ENCODE measurements at regions not wholly inside any gene's neighbourhood (a gene's known extent, or its start where the extent isn't known, plus 50 kb on each side); places are given as distances from the start of the nearest gene placed in this dataset.

- DNase-seq (ENCODE audit: low spot score), result no peak
Measured at GRCh38 chr20:24334830-24335229, 134.6 kb upstream of the SYNDIG1 start.

GRCh38 chr20:24332956-24333355 lies 136.5 kb upstream of the SYNDIG1 start:
- DNase-seq (ENCODE audit: low spot score), result no peak

- no peak for DNase-seq (ENCODE audit: low spot score)
Measured at GRCh38 chr20:24331939-24332338, 137.5 kb upstream of the SYNDIG1 start.

GRCh38 chr20:24328901-24329300 lies 140.5 kb upstream of the SYNDIG1 start:
- DNase-seq (ENCODE audit: low spot score), result no peak

GRCh38 chr20:24321973-24322372 lies 147.5 kb upstream of the SYNDIG1 start:
- DNase-seq (ENCODE audit: low spot score), result no peak

GRCh38 chr20:24318569-24319352 lies 150.7 kb upstream of the SYNDIG1 start:
- no peak for DNase-seq (ENCODE audit: low spot score)

- DNase-seq (ENCODE audit: low spot score), result no peak
Measured at GRCh38 chr20:24317224-24317623, 152.2 kb upstream of the SYNDIG1 start.

GRCh38 chr20:24316731-24317130 lies 152.7 kb upstream of the SYNDIG1 start:
- no peak for DNase-seq (ENCODE audit: low spot score)

- DNase-seq (ENCODE audit: low spot score), result no peak
Measured at GRCh38 chr20:24314053-24314452, 155.4 kb upstream of the SYNDIG1 start.

GRCh38 chr20:24309596-24309995 lies 159.8 kb upstream of the SYNDIG1 start:
- no peak for DNase-seq (ENCODE audit: low spot score)

- no peak for DNase-seq (ENCODE audit: low spot score)
Measured at GRCh38 chr20:24305371-24305770, 164.1 kb upstream of the SYNDIG1 start.

- DNase-seq (ENCODE audit: low spot score), result no peak
Measured at GRCh38 chr20:24304291-24304690, 165.1 kb upstream of the SYNDIG1 start.

GRCh38 chr20:24303393-24304170 lies 165.8 kb upstream of the SYNDIG1 start:
- no peak for DNase-seq (ENCODE audit: low spot score)

- DNase-seq (ENCODE audit: low spot score), result no peak
Measured at GRCh38 chr20:24297993-24298392, 171.4 kb upstream of the SYNDIG1 start.

- no peak for DNase-seq (ENCODE audit: low spot score)
Measured at GRCh38 chr20:24296477-24297261, 172.8 kb upstream of the SYNDIG1 start.

GRCh38 chr20:24291014-24291413 lies 178.4 kb upstream of the SYNDIG1 start:
- no peak for DNase-seq (ENCODE audit: low spot score)

- DNase-seq (ENCODE audit: low spot score), result no peak
Measured at GRCh38 chr20:24289737-24290481, 179.5 kb upstream of the SYNDIG1 start.

- no peak for DNase-seq (ENCODE audit: low spot score)
Measured at GRCh38 chr20:24283186-24283585, 186.2 kb upstream of the SYNDIG1 start.

GRCh38 chr20:24277196-24277595 lies 192.2 kb upstream of the SYNDIG1 start:
- no peak for DNase-seq (ENCODE audit: low spot score)

GRCh38 chr20:24275946-24276705 lies 193.3 kb upstream of the SYNDIG1 start:
- DNase-seq (ENCODE audit: low spot score), result no peak

GRCh38 chr20:24273251-24273650 lies 196.2 kb upstream of the SYNDIG1 start:
- no peak for DNase-seq (ENCODE audit: low spot score)
